ENCODE measurements at regions not wholly inside any gene's neighbourhood (a gene's known extent, or its start where the extent isn't known, plus 50 kb on each side); places are given as distances from the start of the nearest gene placed in this dataset.

GRCh38 chr3:72470904-72471417, 377.3 kb downstream of the SHQ1 start:
- in situ Hi-C loops (cut with MboI; ENCODE audit: low sequenced_read_pairs), result no loop called here

- in situ Hi-C loops (cut with MboI; ENCODE audit: low sequenced_read_pairs), result no loop called here
These were observed 382.4 kb downstream of the SHQ1 start for GRCh38 chr3:72465853-72466252.

GRCh38 chr3:72463083-72463482, 385.2 kb downstream of the SHQ1 start:
- in situ Hi-C loops (cut with MboI; ENCODE audit: low sequenced_read_pairs), result no loop called here

- in situ Hi-C loops (cut with MboI; ENCODE audit: low sequenced_read_pairs), result no loop called here
These were observed 385.6 kb downstream of the SHQ1 start for GRCh38 chr3:72462595-72463011.

- in situ Hi-C loops (cut with MboI; ENCODE audit: low sequenced_read_pairs), result no loop called here
These were observed 386.5 kb downstream of the SHQ1 start for GRCh38 chr3:72461787-72462186.

- in situ Hi-C loops (cut with MboI; ENCODE audit: low sequenced_read_pairs), result no loop called here
These were observed 387.8 kb downstream of the SHQ1 start for GRCh38 chr3:72460205-72461174.

GRCh38 chr3:72459588-72459987, 388.7 kb downstream of the SHQ1 start:
- in situ Hi-C loops (cut with MboI; ENCODE audit: low sequenced_read_pairs), result no loop called here

GRCh38 chr3:72458375-72458774, 389.9 kb downstream of the SHQ1 start:
- in situ Hi-C loops (cut with MboI; ENCODE audit: low sequenced_read_pairs), result no loop called here

GRCh38 chr3:72454441-72454840, 393.8 kb downstream of the SHQ1 start:
- in situ Hi-C loops (cut with MboI; ENCODE audit: low sequenced_read_pairs), result no loop called here

GRCh38 chr3:72453706-72454105, 394.5 kb downstream of the SHQ1 start:
- in situ Hi-C loops (cut with MboI; ENCODE audit: low sequenced_read_pairs), result no loop called here

- in situ Hi-C loops (cut with MboI; ENCODE audit: low sequenced_read_pairs), result no loop called here
These were observed 395.5 kb downstream of the SHQ1 start for GRCh38 chr3:72452745-72453144.

- in situ Hi-C loops (cut with MboI; ENCODE audit: low sequenced_read_pairs), result no loop called here
These were observed 396.4 kb downstream of the SHQ1 start for GRCh38 chr3:72451841-72452240.

- in situ Hi-C loops (cut with MboI; ENCODE audit: low sequenced_read_pairs), result no loop called here
These were observed 398.7 kb downstream of the SHQ1 start for GRCh38 chr3:72449551-72449950.

- in situ Hi-C loops (cut with MboI; ENCODE audit: low sequenced_read_pairs), result no loop called here
These were observed 399.4 kb downstream of the SHQ1 start for GRCh38 chr3:72448858-72449257.

- in situ Hi-C loops (cut with MboI; ENCODE audit: low sequenced_read_pairs), result no loop called here
These were observed 399.8 kb downstream of the SHQ1 start for GRCh38 chr3:72448375-72448823.

GRCh38 chr3:72447059-72447946, 400.9 kb downstream of the SHQ1 start:
- in situ Hi-C loops (cut with MboI; ENCODE audit: low sequenced_read_pairs), result no loop called here

- in situ Hi-C loops (cut with MboI; ENCODE audit: low sequenced_read_pairs), result no loop called here
These were observed 401.8 kb downstream of the SHQ1 start, which contains the start of gene RYBP for GRCh38 chr3:72446218-72447058. Gene RYBP, minus strand, starts transcription at chr3:72446621.

- in situ Hi-C loops (cut with MboI; ENCODE audit: low sequenced_read_pairs), result no loop called here
These were observed 402.4 kb downstream of the SHQ1 start for GRCh38 chr3:72445827-72446217.

GRCh38 chr3:72444656-72445223, 403.5 kb downstream of the SHQ1 start:
- in situ Hi-C loops (cut with MboI; ENCODE audit: low sequenced_read_pairs), result no loop called here

GRCh38 chr3:72442759-72443158, 405.5 kb downstream of the SHQ1 start:
- in situ Hi-C loops (cut with MboI; ENCODE audit: low sequenced_read_pairs), result no loop called here

Measured in HL-60/S4 treated with retinoic acid at 250 ng/mL for 4 days and 3 days (cell line).